H9 (cell line): ENCODE measurements at regions not wholly inside any gene's neighbourhood (a gene's known extent, or its start where the extent isn't known, plus 50 kb on each side); places are given as distances from the start of the nearest gene placed in this dataset.

Experiments
- DNase-seq: peaks from one replicate; pipeline ENCODE4 v3.0.0-alpha.2; 2017
- H2AFZ ChIP-seq: one replicate; pipeline ENCODE4 v1.6.1; 2013; ENCODE audit warnings: mild to moderate bottlenecking, low read length, control low read depth, moderate library complexity
- H2AK5ac ChIP-seq: 2 replicates; pipeline ENCODE4 v1.6.1; 2013; ENCODE audit warnings: low read length, control low read depth, mixed read lengths; ENCODE audit not compliant: insufficient read length
- H2BK120ac ChIP-seq: one replicate; pipeline ENCODE4 v1.6.1; 2013; ENCODE audit warnings: low read depth, mild to moderate bottlenecking, low read length, control low read depth, inconsistent platforms; ENCODE audit not compliant: poor library complexity, severe bottlenecking
- H2BK12ac ChIP-seq: 2 replicates; pipeline ENCODE4 v1.6.1; 2013; ENCODE audit warnings: low read length, control low read depth, mixed read lengths, low read depth; ENCODE audit not compliant: insufficient read length
- H2BK15ac ChIP-seq: 2 replicates; pipeline ENCODE4 v1.6.1; 2013; ENCODE audit warnings: low read depth, low read length, control low read depth
- H2BK20ac ChIP-seq: one replicate; pipeline ENCODE4 v1.6.1; 2013; ENCODE audit warnings: low read depth, mild to moderate bottlenecking, low read length, control low read depth, inconsistent platforms; ENCODE audit not compliant: poor library complexity, severe bottlenecking
- H2BK5ac ChIP-seq: 2 replicates; pipeline ENCODE4 v1.6.1; 2013; ENCODE audit warnings: low read length, control low read depth, mixed read lengths; ENCODE audit not compliant: insufficient read length
- H3K14ac ChIP-seq: 2 replicates; pipeline ENCODE4 v1.6.1; 2013; ENCODE audit warnings: low read length, control low read depth; ENCODE audit not compliant: insufficient read depth
- H3K18ac ChIP-seq: 2 replicates; pipeline ENCODE4 v1.6.1; 2013; ENCODE audit warnings: low read depth, mild to moderate bottlenecking, mixed read lengths, low read length, control low read depth; ENCODE audit not compliant: insufficient read length
- H3K23ac ChIP-seq: 2 replicates; pipeline ENCODE4 v1.6.1; 2013; ENCODE audit warnings: low read length, control low read depth, mixed read lengths, low read depth; ENCODE audit not compliant: insufficient read length
- H3K23me2 ChIP-seq: 2 replicates; pipeline ENCODE4 v1.6.1; 2013; ENCODE audit warnings: low read depth, mild to moderate bottlenecking, mixed read lengths, low read length, control low read depth; ENCODE audit not compliant: insufficient read length, poor library complexity, severe bottlenecking
- H3K27ac ChIP-seq: 2 replicates; pipeline ENCODE4 v1.5.1; 2013; ENCODE audit warnings: low read length, control low read depth, mixed read lengths, low read depth; ENCODE audit not compliant: insufficient read length
- H3K27me3 ChIP-seq: 2 replicates; pipeline ENCODE4 v1.6.1; 2013; ENCODE audit warnings: low read length, control low read depth, inconsistent platforms; ENCODE audit not compliant: insufficient read depth
- H3K4ac ChIP-seq: 2 replicates; pipeline ENCODE4 v1.6.1; 2013; ENCODE audit warnings: low read depth, mild to moderate bottlenecking, control low read depth, inconsistent platforms, low read length, moderate library complexity
- H3K4me1 ChIP-seq: 2 replicates; pipeline ENCODE4 v1.6.1; 2013; ENCODE audit warnings: low read length, control low read depth, inconsistent platforms; ENCODE audit not compliant: insufficient read depth
- H3K4me2 ChIP-seq: 2 replicates; pipeline ENCODE4 v1.6.1; 2013; ENCODE audit warnings: low read length, control low read depth, mixed read lengths; ENCODE audit not compliant: insufficient read length, insufficient read depth
- H3K56ac ChIP-seq: 2 replicates; pipeline ENCODE4 v1.6.1; 2013; ENCODE audit warnings: low read depth, mild to moderate bottlenecking, mixed read lengths, low read length, control low read depth; ENCODE audit not compliant: insufficient read length
- H3K79me1 ChIP-seq: 2 replicates; pipeline ENCODE4 v1.6.1; 2013; ENCODE audit warnings: low read depth, mild to moderate bottlenecking, moderate library complexity, low read length, control low read depth, inconsistent platforms; ENCODE audit not compliant: insufficient read depth, poor library complexity, severe bottlenecking
- H3K79me2 ChIP-seq: 2 replicates; pipeline ENCODE4 v1.6.1; 2013; ENCODE audit warnings: low read length, control low read depth, inconsistent platforms; ENCODE audit not compliant: insufficient read depth
- H3K9ac ChIP-seq: 2 replicates; pipeline ENCODE4 v1.6.1; 2013; ENCODE audit warnings: low read length, control low read depth, mixed read lengths; ENCODE audit not compliant: insufficient read length; ENCODE audit errors: extremely low read depth
- H3K9me3 ChIP-seq: one replicate; pipeline ENCODE4 v1.6.1; 2013; ENCODE audit warnings: low read depth, low read length, inconsistent platforms; ENCODE audit not compliant: control insufficient read depth
- H3T11ph ChIP-seq: one replicate; pipeline ENCODE4 v1.6.1; 2013; ENCODE audit warnings: mild to moderate bottlenecking, low read length, control low read depth, inconsistent platforms
- H4K20me1 ChIP-seq: one replicate; pipeline ENCODE4 v1.6.1; 2013; ENCODE audit not compliant: control insufficient read depth, insufficient read length, insufficient read depth
- H4K5ac ChIP-seq: 2 replicates; pipeline ENCODE4 v1.6.1; 2013; ENCODE audit warnings: low read depth, mild to moderate bottlenecking, mixed read lengths, low read length, control low read depth; ENCODE audit not compliant: insufficient read length
- H4K8ac ChIP-seq: replicated peaks from 2 replicates; pipeline ENCODE4 v1.6.1; 2013; ENCODE audit warnings: low read length, control low read depth, mixed read lengths, low read depth; ENCODE audit not compliant: insufficient read length
- H4K91ac ChIP-seq: 2 replicates; pipeline ENCODE4 v1.6.1; 2013; ENCODE audit warnings: low read depth, mild to moderate bottlenecking, moderate library complexity, mixed read lengths, low read length, control low read depth; ENCODE audit not compliant: insufficient read length
- H3K27ac Mint-ChIP-seq, 3 experiments: 2 replicates in 2 of 3; 3 replicates in 1 of 3; pipeline ENCODE4 v1.8.0; 2020 to 2021; ENCODE audit warnings: mixed read lengths in 3 of 3, mild to moderate bottlenecking in 1 of 3, moderate library complexity in 1 of 3
- H3K27me3 Mint-ChIP-seq: 2 replicates; pipeline ENCODE4 v1.8.0; 2021; ENCODE audit warnings: low read depth, mild to moderate bottlenecking, moderate library complexity, mixed read lengths
- H3K36me3 Mint-ChIP-seq, 3 experiments: 2 replicates in 2 of 3; 3 replicates in 1 of 3; pipeline ENCODE4 v1.8.0; 2020 to 2021; ENCODE audit warnings: low read depth in 3 of 3, mixed read lengths in 3 of 3; ENCODE audit not compliant: insufficient read depth in 1 of 3
- H3K4me1 Mint-ChIP-seq, 2 experiments: 2 replicates each; pipeline ENCODE4 v1.8.0; 2020; ENCODE audit warnings: mixed read lengths in 2 of 2
- H3K4me3 Mint-ChIP-seq, 2 experiments: 2 replicates in 1 of 2; 3 replicates in 1 of 2; pipeline ENCODE4 v1.8.0; 2020 to 2021; ENCODE audit warnings: mild to moderate bottlenecking in 2 of 2, mixed read lengths in 2 of 2, moderate library complexity in 1 of 2
- H3K9me3 Mint-ChIP-seq, 2 experiments: 2 replicates in 1 of 2; 3 replicates in 1 of 2; pipeline ENCODE4 v1.8.0; 2020; ENCODE audit warnings: mild to moderate bottlenecking in 2 of 2, mixed read lengths in 2 of 2, moderate library complexity in 1 of 2
- CTCF ChIP-seq: fragments of 200-600 bp; sonication (generic); conservative IDR thresholded peaks from 3 replicates; pipeline ENCODE4 v1.8.0; 2021; ENCODE audit warnings: antibody characterized with exemption, mild to moderate bottlenecking
- WGBS: extraction: QIAGEN DNeasy Blood & Tissue Kit; methylation state at CpG from one replicate; pipeline ENCODE4 v1.1.7; 2013; ENCODE audit warnings: missing lambda C conversion rate, low lambda C conversion rate, mixed read lengths; ENCODE audit not compliant: insufficient read length; ENCODE audit errors: extremely low coverage; 5-methylcytosine and 5-hydroxymethylcytosine counted together

GRCh38 chr3:94758751-94759150 lies 695.9 kb downstream of the NSUN3 start:
- H3K79me2 ChIP-seq, result no peaks in the 10 kb centered on the region
- no peak overlapping the region for H2BK15ac ChIP-seq
- no peak overlapping the region for H3K27ac ChIP-seq
- no peak overlapping the region for H2BK12ac ChIP-seq
- H3K56ac ChIP-seq, result no peak overlapping the region
- H4K5ac ChIP-seq, result no peak overlapping the region
- no peak overlapping the region for H3K14ac ChIP-seq
- DNase-seq, result no peak
- no peak overlapping the region for H4K8ac ChIP-seq
- no peak overlapping the region for H2BK20ac ChIP-seq
- Mint-ChIP-seq H3K36me3 (no peaks in the 10 kb centered on the region; a peak in 1 of 7 replicates), H3K4me1 (no peaks in the 10 kb centered on the region), H3K9me3 (no peaks in the 10 kb centered on the region), H3K4me3 (no peak overlapping the region), H3K27ac (no peak overlapping the region), H3K27me3 (no peaks in the 10 kb centered on the region)
- no peak overlapping the region for H2AFZ ChIP-seq
- no peak overlapping the region for H2AK5ac ChIP-seq
- H4K91ac ChIP-seq, result no peak overlapping the region
- no peak overlapping the region for H3K4ac ChIP-seq
- H3K9me3 ChIP-seq, result no peaks in the 10 kb centered on the region
- no peak overlapping the region for H3K9ac ChIP-seq
- H3K23me2 ChIP-seq, result no peaks in the 10 kb centered on the region
- no peak overlapping the region for H3T11ph ChIP-seq
- no peaks in the 10 kb centered on the region for H3K27me3 ChIP-seq
- no peaks in the 10 kb centered on the region for H3K79me1 ChIP-seq
- no peak overlapping the region for H2BK120ac ChIP-seq
- H3K4me1 ChIP-seq, result no peaks in the 10 kb centered on the region
- H3K18ac ChIP-seq, result no peak overlapping the region
- no CpG with 5 or more reads among the region's 5 CpGs for WGBS
- H3K23ac ChIP-seq, result no peak overlapping the region
- no peaks in the 10 kb centered on the region for H4K20me1 ChIP-seq
- no peak overlapping the region for H3K4me2 ChIP-seq
- no peak overlapping the region for H2BK5ac ChIP-seq
- TF ChIP-seq CTCF, result no peak
